Endothelial cell of umbilical vein (primary cell): ENCODE measurements at regions not wholly inside any gene's neighbourhood (a gene's known extent, or its start where the extent isn't known, plus 50 kb on each side); places are given as distances from the start of the nearest gene placed in this dataset.

Experiments
- BruUV-seq: library from RNA; stranded (reverse); fragments of 400-500 nt; replicated peaks from 2 replicates; lab custom pipeline; 2021; lab: Mats Ljungman, UMichigan
- CTCF ChIA-PET: fragments of 300-600, 350-600 bp; sonication (Branson Sonifier 250); formaldehyde crosslinking; loops from one replicate; lab custom pipeline; 2021; ENCODE audit warnings: antibody characterized with exemption, inconsistent platforms; lab: Charles Lee
- POLR2A ChIA-PET: fragments of 300-600, 350-600 bp; sonication (Branson Sonifier 250); formaldehyde crosslinking; loops from one replicate; lab custom pipeline; 2021; ENCODE audit warnings: antibody characterized with exemption, inconsistent platforms; lab: Charles Lee
- DNase-seq: peaks from one replicate; pipeline ENCODE4 v3.0.0-alpha.2; 2011; ENCODE audit warnings: low read depth, low spot score
- FAIRE-seq: peaks from 2 replicates; lab custom pipeline; 2011; peaks lifted over from hg19 to GRCh38; lab: Jason Lieb, UNC
- H2AFZ ChIP-seq: 2 replicates; pipeline ENCODE4 v1.6.0; 2012; ENCODE audit warnings: low read depth, low read length, control low read depth, inconsistent platforms
- H3K27ac ChIP-seq: 2 replicates; pipeline ENCODE4 v1.5.1; 2011; ENCODE audit warnings: low read depth, mild to moderate bottlenecking, control low read depth, low read length, moderate library complexity; ENCODE audit not compliant: insufficient read depth
- H3K27me3 ChIP-seq, 2 experiments: 2 replicates each; pipeline versions ENCODE4 v1.6.0 to v1.6.1; 2011; ENCODE audit warnings: low read length in 2 of 2, mixed read lengths in 1 of 2; ENCODE audit not compliant: control insufficient read depth in 2 of 2, insufficient read depth in 2 of 2
- H3K36me3 ChIP-seq, 2 experiments: 2 replicates in 1 of 2; 3 replicates in 1 of 2; pipeline ENCODE4 v1.5.1; 2011; ENCODE audit warnings: low read length in 2 of 2, mild to moderate bottlenecking in 1 of 2, moderate library complexity in 1 of 2; ENCODE audit not compliant: control insufficient read depth in 2 of 2, insufficient read depth in 2 of 2; ENCODE audit errors: extremely low read depth in 1 of 2
- H3K4me1 ChIP-seq: 3 replicates; pipeline ENCODE4 v1.5.1; 2011; ENCODE audit warnings: mild to moderate bottlenecking, low read length; ENCODE audit not compliant: control insufficient read depth, insufficient read depth; ENCODE audit errors: extremely low read depth
- H3K4me2 ChIP-seq: 2 replicates; pipeline ENCODE4 v1.6.1; 2011; ENCODE audit warnings: low read length, control low read depth, mixed read lengths; ENCODE audit not compliant: insufficient read depth
- H3K4me3 ChIP-seq, 3 experiments: fragments of 200-600 bp in 1 of 3; sonication (generic), shearing (Covaris generic) in 1 of 3; replicated peaks in 1 of 3; 2 replicates each; pipeline ENCODE4 v1.5.1; 2011 to 2016; ENCODE audit warnings: control low read depth in 3 of 3, low read length in 3 of 3, mild to moderate bottlenecking in 2 of 3, inconsistent platforms in 1 of 3, low read depth in 1 of 3, moderate library complexity in 1 of 3; ENCODE audit not compliant: insufficient read depth in 1 of 3
- H3K79me2 ChIP-seq: 2 replicates; pipeline ENCODE4 v1.6.0; 2012; ENCODE audit warnings: low read length, inconsistent platforms; ENCODE audit not compliant: control insufficient read depth, insufficient read depth
- H3K9ac ChIP-seq: replicated peaks from 2 replicates; pipeline ENCODE3; 2011; ENCODE audit warnings: low read length, control low read depth; ENCODE audit not compliant: insufficient read depth; ENCODE audit errors: extremely low read depth
- H3K9me1 ChIP-seq: replicated peaks from 3 replicates; pipeline ENCODE4 v1.6.0; 2011; ENCODE audit warnings: mild to moderate bottlenecking, low read length; ENCODE audit not compliant: control insufficient read depth, insufficient read depth; ENCODE audit errors: extremely low read depth
- H3K9me3 ChIP-seq: replicated peaks from 2 replicates; pipeline ENCODE4 v1.5.1; 2012; ENCODE audit warnings: low read length, inconsistent platforms; ENCODE audit not compliant: control insufficient read depth, insufficient read depth
- H4K20me1 ChIP-seq: replicated peaks from 2 replicates; pipeline ENCODE3; 2011; ENCODE audit warnings: mild to moderate bottlenecking, low read length; ENCODE audit not compliant: control insufficient read depth, insufficient read depth; ENCODE audit errors: extremely low read depth
- EZH2 ChIP-seq: IDR thresholded peaks from 2 replicates; pipeline ENCODE4 v1.6.1; 2012; ENCODE audit warnings: borderline replicate concordance, low read depth, mild to moderate bottlenecking, moderate library complexity, low read length, inconsistent platforms; ENCODE audit not compliant: severe bottlenecking
- FOS ChIP-seq: IDR thresholded peaks from 2 replicates; pipeline ENCODE4 v1.6.1; 2011; ENCODE audit warnings: mild to moderate bottlenecking, low read length, moderate library complexity, borderline replicate concordance; ENCODE audit not compliant: insufficient read depth
- GATA2 ChIP-seq: IDR thresholded peaks from 2 replicates; pipeline ENCODE4 v1.7.0; 2011; ENCODE audit warnings: low read depth, mild to moderate bottlenecking, moderate library complexity, mixed read lengths, low read length; ENCODE audit not compliant: insufficient read length, insufficient read depth
- JUN ChIP-seq: IDR thresholded peaks from 2 replicates; pipeline ENCODE4 v1.6.1; 2011; ENCODE audit warnings: borderline replicate concordance, low read depth; ENCODE audit not compliant: insufficient read length, insufficient read depth
- MYC ChIP-seq: IDR thresholded peaks from one replicate; pipeline ENCODE4 v1.6.1; 2011; ENCODE audit warnings: mild to moderate bottlenecking, low read depth, low read length
- POLR2A ChIP-seq: IDR thresholded peaks from 2 replicates; pipeline ENCODE4 v1.6.1; 2012; ENCODE audit warnings: low read depth, mild to moderate bottlenecking, control low read depth, low read length
- POLR2AphosphoS5 ChIP-seq: IDR thresholded peaks from 2 replicates; pipeline ENCODE4 v1.6.1; 2012; ENCODE audit warnings: low read depth, mild to moderate bottlenecking, control low read depth, low read length, moderate library complexity; ENCODE audit not compliant: insufficient read depth
- dilution Hi-C: fragments of 300-500 bp; cut with MboI; formaldehyde crosslinking; loops from one replicate; pipeline ENCODE4 v1.15.0; 2019; ENCODE audit warnings: low sequenced_read_pairs; ENCODE audit not compliant: extremely low pct_ligation_motif_present
- intact Hi-C: fragments of 100-400 bp; cut with micrococcal nuclease; formaldehyde crosslinking; loops from one replicate; pipeline ENCODE4 v1.10.0; 2022
- TF ChIP-seq, protein P1 (sequence below), 2 donors: IDR thresholded peaks; 1 replicate in 1 of 2; 2 replicates in 1 of 2; pipeline ENCODE4 v1.5.1; 2011; ENCODE audit warnings: low read length in 2 of 2, mild to moderate bottlenecking in 2 of 2, moderate library complexity in 2 of 2, control low read depth in 1 of 2, inconsistent platforms in 1 of 2, low read depth in 1 of 2; ENCODE audit not compliant: insufficient read depth in 1 of 2; ENCODE audit errors: extremely low read depth in 1 of 2
- TF ChIP-seq, protein P2 (sequence below): IDR thresholded peaks from 2 replicates; pipeline ENCODE4 v1.6.1; 2011; ENCODE audit not compliant: insufficient read depth, insufficient read length

DNA sequence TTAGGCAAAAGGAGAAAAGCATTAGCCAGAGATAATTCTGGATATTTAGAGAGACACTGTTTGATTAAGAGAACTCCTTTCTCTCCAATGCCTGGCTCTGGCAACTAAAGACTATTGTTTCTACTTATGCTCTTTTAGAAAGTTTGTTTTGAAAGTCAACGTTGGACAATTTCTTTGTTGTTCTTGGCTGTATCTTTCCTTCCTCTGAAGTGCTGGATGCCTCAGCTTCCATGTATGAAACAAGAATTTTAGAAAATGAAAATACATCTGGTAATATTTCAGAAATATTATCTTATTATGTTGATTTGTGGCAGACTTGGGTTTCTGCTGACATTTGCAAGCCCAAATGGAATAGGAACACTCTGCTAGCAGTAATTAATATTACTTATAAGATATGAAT lies 382.6 kb downstream of the SNAPC1 start:
- DNase-seq (no peak), FAIRE-seq (no peak)
- H4K20me1 ChIP-seq: no peaks in the 10 kb centered on the region
- TF ChIP-seq MYC (no peak), FOS (no peak), JUN (no peak), POLR2AphosphoS5 (no peak), EZH2 (no peak), POLR2A (no peak), GATA2 (no peak)
- TF ChIP-seq, protein P1, sequence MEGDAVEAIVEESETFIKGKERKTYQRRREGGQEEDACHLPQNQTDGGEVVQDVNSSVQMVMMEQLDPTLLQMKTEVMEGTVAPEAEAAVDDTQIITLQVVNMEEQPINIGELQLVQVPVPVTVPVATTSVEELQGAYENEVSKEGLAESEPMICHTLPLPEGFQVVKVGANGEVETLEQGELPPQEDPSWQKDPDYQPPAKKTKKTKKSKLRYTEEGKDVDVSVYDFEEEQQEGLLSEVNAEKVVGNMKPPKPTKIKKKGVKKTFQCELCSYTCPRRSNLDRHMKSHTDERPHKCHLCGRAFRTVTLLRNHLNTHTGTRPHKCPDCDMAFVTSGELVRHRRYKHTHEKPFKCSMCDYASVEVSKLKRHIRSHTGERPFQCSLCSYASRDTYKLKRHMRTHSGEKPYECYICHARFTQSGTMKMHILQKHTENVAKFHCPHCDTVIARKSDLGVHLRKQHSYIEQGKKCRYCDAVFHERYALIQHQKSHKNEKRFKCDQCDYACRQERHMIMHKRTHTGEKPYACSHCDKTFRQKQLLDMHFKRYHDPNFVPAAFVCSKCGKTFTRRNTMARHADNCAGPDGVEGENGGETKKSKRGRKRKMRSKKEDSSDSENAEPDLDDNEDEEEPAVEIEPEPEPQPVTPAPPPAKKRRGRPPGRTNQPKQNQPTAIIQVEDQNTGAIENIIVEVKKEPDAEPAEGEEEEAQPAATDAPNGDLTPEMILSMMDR (IDR thresholded peaks at IDR 0.05; ENCODE audit: extremely low read depth in 1 of 2, insufficient read depth in 1 of 2, low read depth in 1 of 2, low read length in 2 of 2): no peak
- TF ChIP-seq, protein P2, sequence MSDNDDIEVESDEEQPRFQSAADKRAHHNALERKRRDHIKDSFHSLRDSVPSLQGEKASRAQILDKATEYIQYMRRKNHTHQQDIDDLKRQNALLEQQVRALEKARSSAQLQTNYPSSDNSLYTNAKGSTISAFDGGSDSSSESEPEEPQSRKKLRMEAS: no peak
- no peaks in the 10 kb centered on the region for H3K36me3 ChIP-seq
- H3K27ac ChIP-seq: no peak overlapping the region
- POLR2A ChIA-PET: no interaction called here
- H3K27me3 ChIP-seq: peaks cover 0 to 7% of the 10 kb centered on the region in 2 experiments
- H3K4me3 ChIP-seq: no peak overlapping the region
- H3K9me1 ChIP-seq: no peaks in the 10 kb centered on the region
- CTCF ChIA-PET: no interaction called here
- no peak overlapping the region for H3K9ac ChIP-seq
- intact Hi-C loops (no loop called here), dilution Hi-C loops (no loop called here)
- H3K9me3 ChIP-seq: no peaks in the 10 kb centered on the region
- no TSS peak for BruUV-seq
- H3K79me2 ChIP-seq: no peaks in the 10 kb centered on the region
- no peak overlapping the region for H2AFZ ChIP-seq
- no peak overlapping the region for H3K4me2 ChIP-seq
- H3K4me1 ChIP-seq: no peaks in the 10 kb centered on the region
